ENCODE measurements at regions not wholly inside any gene's neighbourhood (a gene's known extent, or its start where the extent isn't known, plus 50 kb on each side); places are given as distances from the start of the nearest gene placed in this dataset.
"Not testable (repeated sequence)": the region's sequence is repeated elsewhere in the genome, so short reads cannot be mapped to it uniquely, and the experiment has no call there.

GRCh38 chr1:228941666-228942065, 206.4 kb downstream of the RHOU start:
- H3K4me3 ChIP-seq (ENCODE audit: low read length) = no peak overlapping the region
- no CpG with 5 or more reads among the region's 1 CpG for WGBS (ENCODE audit: insufficient coverage, low lambda C conversion rate)
- no peaks in the 10 kb centered on the region for H3K36me3 ChIP-seq (ENCODE audit: control insufficient read depth, insufficient read depth, low read length)
- H3K27ac ChIP-seq (ENCODE audit: low read length) = no peak overlapping the region
- H3K27me3 ChIP-seq (ENCODE audit: control insufficient read depth, insufficient read depth, low read length) = no peaks in the 10 kb centered on the region
- no peaks in the 10 kb centered on the region for H3K4me1 ChIP-seq (ENCODE audit: control insufficient read depth, insufficient read depth, low read length)
- no peak for DNase-seq
- no peaks in the 10 kb centered on the region for H3K9me3 ChIP-seq (ENCODE audit: control insufficient read depth, low read depth, low read length)

DNA sequence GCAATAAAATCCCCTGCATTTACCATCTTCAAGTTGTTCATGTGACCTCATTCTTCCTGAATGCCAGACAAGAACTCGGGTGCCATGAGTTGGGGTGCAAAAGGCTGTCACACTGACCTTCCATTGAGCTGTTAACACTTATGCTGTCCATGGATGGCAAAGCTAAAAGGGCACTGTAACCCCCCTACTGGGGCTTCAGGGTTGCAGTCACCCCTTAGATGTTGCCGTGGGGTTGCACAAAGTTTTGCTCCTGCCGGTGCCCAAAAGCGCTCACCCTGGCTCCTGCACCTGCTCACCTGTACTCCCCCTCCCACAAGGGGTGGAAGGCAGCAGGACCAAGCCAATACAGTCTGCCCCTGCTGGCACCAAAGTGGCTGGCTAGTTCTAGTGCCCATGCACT, 208.2 kb downstream of the RHOU start:
- DNase-seq = no peak
- no CpG with 5 or more reads among the region's 4 CpGs for WGBS (ENCODE audit: insufficient coverage, low lambda C conversion rate)
- H3K9me3 ChIP-seq (ENCODE audit: control insufficient read depth, low read depth, low read length) = no peaks in the 10 kb centered on the region
- H3K27me3 ChIP-seq (ENCODE audit: control insufficient read depth, insufficient read depth, low read length) = no peaks in the 10 kb centered on the region
- no peak overlapping the region for H3K27ac ChIP-seq (ENCODE audit: low read length)
- H3K36me3 ChIP-seq (ENCODE audit: control insufficient read depth, insufficient read depth, low read length) = no peaks in the 10 kb centered on the region
- no peaks in the 10 kb centered on the region for H3K4me1 ChIP-seq (ENCODE audit: control insufficient read depth, insufficient read depth, low read length)
- H3K4me3 ChIP-seq (ENCODE audit: low read length) = no peak overlapping the region

- WGBS (ENCODE audit: insufficient coverage, low lambda C conversion rate) = no CpG with 5 or more reads among the region's 2 CpGs
These were observed 209.0 kb downstream of the RHOU start for GRCh38 chr1:228944296-228944695.

DNA sequence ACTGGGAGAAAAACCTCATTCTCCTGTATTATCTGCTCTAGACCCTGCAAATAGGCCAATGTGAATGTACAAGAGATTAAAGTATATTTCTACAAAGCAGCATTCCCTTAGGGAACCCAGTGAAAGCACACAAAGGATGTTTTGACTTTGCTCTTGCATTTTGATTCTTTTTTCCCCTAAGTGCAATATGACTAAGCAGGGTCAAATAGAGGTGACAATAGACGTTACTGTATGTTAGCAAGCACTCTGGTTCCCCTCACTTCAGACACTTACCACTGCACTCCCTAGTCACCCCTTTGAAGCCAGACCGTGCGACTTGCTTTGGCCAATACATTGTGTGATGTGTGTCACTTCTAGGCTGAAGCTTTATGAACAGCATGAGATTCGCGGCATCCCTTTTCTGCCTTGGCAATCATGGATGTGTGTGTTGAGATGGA, 209.7 kb downstream of the RHOU start:
- no CpG with 5 or more reads among the region's 5 CpGs for WGBS (ENCODE audit: insufficient coverage, low lambda C conversion rate)
- no peak overlapping the region for H3K4me3 ChIP-seq (ENCODE audit: low read length)
- no peaks in the 10 kb centered on the region for H3K36me3 ChIP-seq (ENCODE audit: control insufficient read depth, insufficient read depth, low read length)
- no peaks in the 10 kb centered on the region for H3K4me1 ChIP-seq (ENCODE audit: control insufficient read depth, insufficient read depth, low read length)
- H3K9me3 ChIP-seq (ENCODE audit: control insufficient read depth, low read depth, low read length) = no peaks in the 10 kb centered on the region
- no peak overlapping the region for H3K27ac ChIP-seq (ENCODE audit: low read length)
- no peak for DNase-seq
- H3K27me3 ChIP-seq (ENCODE audit: control insufficient read depth, insufficient read depth, low read length) = no peaks in the 10 kb centered on the region

More at GRCh38 chr1:228944296-228944695, 209.0 kb downstream of the RHOU start:
- Histone ChIP-seq H3K36me3 (ENCODE audit: control insufficient read depth, insufficient read depth, low read length) (no peaks in the 10 kb centered on the region), H3K27ac (ENCODE audit: low read length) (no peak overlapping the region), H3K4me3 (ENCODE audit: low read length) (no peak overlapping the region), H3K4me1 (ENCODE audit: control insufficient read depth, insufficient read depth, low read length) (no peaks in the 10 kb centered on the region), H3K9me3 (ENCODE audit: control insufficient read depth, low read depth, low read length) (no peaks in the 10 kb centered on the region), H3K27me3 (ENCODE audit: control insufficient read depth, insufficient read depth, low read length) (no peaks in the 10 kb centered on the region)
- DNase-seq = no peak

- no peak for DNase-seq
- Histone ChIP-seq H3K27ac (ENCODE audit: low read length) (no peak overlapping the region), H3K36me3 (ENCODE audit: control insufficient read depth, insufficient read depth, low read length) (no peaks in the 10 kb centered on the region), H3K4me1 (ENCODE audit: control insufficient read depth, insufficient read depth, low read length) (no peaks in the 10 kb centered on the region), H3K4me3 (ENCODE audit: low read length) (no peak overlapping the region), H3K9me3 (ENCODE audit: control insufficient read depth, low read depth, low read length) (no peaks in the 10 kb centered on the region), H3K27me3 (ENCODE audit: control insufficient read depth, insufficient read depth, low read length) (no peaks in the 10 kb centered on the region)
- WGBS (ENCODE audit: insufficient coverage, low lambda C conversion rate) = no CpG with 5 or more reads among the region's 3 CpGs
These were observed 210.6 kb downstream of the RHOU start for GRCh38 chr1:228945885-228946284.

- not testable (repeated sequence) for H3K27me3 ChIP-seq (ENCODE audit: control insufficient read depth, insufficient read depth, low read length); H3K9me3 ChIP-seq (ENCODE audit: control insufficient read depth, low read depth, low read length); H3K36me3 ChIP-seq (ENCODE audit: control insufficient read depth, insufficient read depth, low read length); H3K4me3 ChIP-seq (ENCODE audit: low read length); H3K4me1 ChIP-seq (ENCODE audit: control insufficient read depth, insufficient read depth, low read length); DNase-seq
- peak overlapping the region; percentile 58 for H3K27ac ChIP-seq (ENCODE audit: low read length)
- no CpG with 5 or more reads among the region's 9 CpGs for WGBS (ENCODE audit: insufficient coverage, low lambda C conversion rate)
These were observed 214.3 kb downstream of the RHOU start for GRCh38 chr1:228949617-228950016.

GRCh38 chr1:228953207-228953606, 217.9 kb downstream of the RHOU start:
- H3K27me3 ChIP-seq (ENCODE audit: control insufficient read depth, insufficient read depth, low read length) = no peaks in the 10 kb centered on the region
- H3K9me3 ChIP-seq (ENCODE audit: control insufficient read depth, low read depth, low read length) = no peaks in the 10 kb centered on the region
- H3K4me3 ChIP-seq (ENCODE audit: low read length) = no peak overlapping the region
- H3K4me1 ChIP-seq (ENCODE audit: control insufficient read depth, insufficient read depth, low read length) = no peaks in the 10 kb centered on the region
- H3K27ac ChIP-seq (ENCODE audit: low read length) = no peak overlapping the region
- no peaks in the 10 kb centered on the region for H3K36me3 ChIP-seq (ENCODE audit: control insufficient read depth, insufficient read depth, low read length)
- WGBS (ENCODE audit: insufficient coverage, low lambda C conversion rate) = no CpG with 5 or more reads among the region's 4 CpGs
- DNase-seq = no peak

GRCh38 chr1:228953808-228954207, 218.5 kb downstream of the RHOU start:
- not testable (repeated sequence) for H3K9me3 ChIP-seq (ENCODE audit: control insufficient read depth, low read depth, low read length); H3K27me3 ChIP-seq (ENCODE audit: control insufficient read depth, insufficient read depth, low read length); H3K27ac ChIP-seq (ENCODE audit: low read length); H3K36me3 ChIP-seq (ENCODE audit: control insufficient read depth, insufficient read depth, low read length); H3K4me3 ChIP-seq (ENCODE audit: low read length); DNase-seq; H3K4me1 ChIP-seq (ENCODE audit: control insufficient read depth, insufficient read depth, low read length)
- 100% methylated on average over 2 of the region's 11 CpGs for WGBS (ENCODE audit: insufficient coverage, low lambda C conversion rate)

DNA sequence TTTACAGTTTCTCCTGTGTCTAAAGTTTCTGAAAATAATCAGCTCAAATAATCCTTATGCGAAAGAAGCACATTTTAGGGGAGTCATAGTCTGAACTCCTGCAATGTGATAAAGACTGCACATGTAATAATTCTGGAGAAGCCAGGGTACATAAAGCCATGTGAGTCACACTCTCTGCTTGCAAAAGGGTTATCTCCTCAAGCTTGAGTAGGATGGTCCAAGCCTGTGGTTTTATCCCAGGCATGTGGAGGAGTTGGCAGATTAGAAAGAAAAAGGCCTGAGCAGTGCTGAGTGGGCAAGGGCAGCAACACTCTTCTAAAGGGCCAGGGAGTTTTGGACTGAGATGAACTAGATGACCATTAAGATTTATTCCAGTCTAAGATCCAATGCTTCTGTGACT, 220.4 kb downstream of the RHOU start:
- Histone ChIP-seq H3K9me3 (ENCODE audit: control insufficient read depth, low read depth, low read length) (no peaks in the 10 kb centered on the region), H3K4me3 (ENCODE audit: low read length) (no peak overlapping the region), H3K27ac (ENCODE audit: low read length) (no peak overlapping the region), H3K27me3 (ENCODE audit: control insufficient read depth, insufficient read depth, low read length) (no peaks in the 10 kb centered on the region), H3K36me3 (ENCODE audit: control insufficient read depth, insufficient read depth, low read length) (no peaks in the 10 kb centered on the region), H3K4me1 (ENCODE audit: control insufficient read depth, insufficient read depth, low read length) (no peaks in the 10 kb centered on the region)
- no CpG with 5 or more reads among the region's 1 CpG for WGBS (ENCODE audit: insufficient coverage, low lambda C conversion rate)
- DNase-seq = peak; percentile 54 to 69

GRCh38 chr1:228956864-228957263, 221.6 kb downstream of the RHOU start:
- Histone ChIP-seq H3K27me3 (ENCODE audit: control insufficient read depth, insufficient read depth, low read length) (no peaks in the 10 kb centered on the region), H3K4me3 (ENCODE audit: low read length) (no peak overlapping the region), H3K9me3 (ENCODE audit: control insufficient read depth, low read depth, low read length) (no peaks in the 10 kb centered on the region), H3K36me3 (ENCODE audit: control insufficient read depth, insufficient read depth, low read length) (no peaks in the 10 kb centered on the region), H3K4me1 (ENCODE audit: control insufficient read depth, insufficient read depth, low read length) (no peaks in the 10 kb centered on the region), H3K27ac (ENCODE audit: low read length) (no peak overlapping the region)
- no peak for DNase-seq
- WGBS (ENCODE audit: insufficient coverage, low lambda C conversion rate) = no CpG with 5 or more reads among the region's 5 CpGs

GRCh38 chr1:228957535-228957934, 222.3 kb downstream of the RHOU start:
- H3K4me1 ChIP-seq (ENCODE audit: control insufficient read depth, insufficient read depth, low read length) = no peaks in the 10 kb centered on the region
- no peak for DNase-seq
- H3K27me3 ChIP-seq (ENCODE audit: control insufficient read depth, insufficient read depth, low read length) = no peaks in the 10 kb centered on the region
- no peaks in the 10 kb centered on the region for H3K36me3 ChIP-seq (ENCODE audit: control insufficient read depth, insufficient read depth, low read length)
- no peak overlapping the region for H3K27ac ChIP-seq (ENCODE audit: low read length)
- no CpG with 5 or more reads among the region's 6 CpGs for WGBS (ENCODE audit: insufficient coverage, low lambda C conversion rate)
- no peak overlapping the region for H3K4me3 ChIP-seq (ENCODE audit: low read length)
- H3K9me3 ChIP-seq (ENCODE audit: control insufficient read depth, low read depth, low read length) = no peaks in the 10 kb centered on the region
